Mammary epithelial cell (primary cell): ENCODE measurements at regions not wholly inside any gene's neighbourhood (a gene's known extent, or its start where the extent isn't known, plus 50 kb on each side); places are given as distances from the start of the nearest gene placed in this dataset.

Experiments
- CTCF ChIP-seq, 2 donors: IDR thresholded peaks in 1 of 2; conservative IDR thresholded peaks in 1 of 2; 2 replicates each; pipeline ENCODE4 v1.5.1; 2011 to 2012; ENCODE audit warnings: inconsistent platforms in 2 of 2, low read length in 2 of 2, mild to moderate bottlenecking in 2 of 2, control low read depth in 1 of 2, low read depth in 1 of 2; ENCODE audit not compliant: insufficient read depth in 1 of 2; ENCODE audit errors: extremely low read depth in 1 of 2
- EZH2 ChIP-seq: IDR thresholded peaks from 2 replicates; pipeline ENCODE4 v1.6.1; 2012; ENCODE audit warnings: low read length, inconsistent platforms, borderline replicate concordance

- TF ChIP-seq CTCF (conservative IDR thresholded peaks at IDR 0.05 in 1 of 2, IDR thresholded peaks at IDR 0.05 in 1 of 2; ENCODE audit: extremely low read depth in 1 of 2, insufficient read depth in 1 of 2, low read depth in 1 of 2, low read length in 2 of 2) (no peak), EZH2 (no peak)
Measured at GRCh38 chr5:74526111-74526510, 114.4 kb downstream of the ENC1 start.
